Muscle of leg (tissue), 3 donors: ENCODE measurements at regions not wholly inside any gene's neighbourhood (a gene's known extent, or its start where the extent isn't known, plus 50 kb on each side); places are given as distances from the start of the nearest gene placed in this dataset.
A peak's percentile ranks its signal among the peaks of the same experiment; 100 is the strongest.
"Not testable (repeated sequence)": the region's sequence is repeated elsewhere in the genome, so short reads cannot be mapped to it uniquely, and the experiment has no call there.

Experiments
- DNase-seq: peaks from one replicate; pipeline ENCODE4 v3.0.0; 2013
- H3K27ac ChIP-seq: one replicate; pipeline ENCODE4 v1.5.1; 2013; ENCODE audit warnings: mild to moderate bottlenecking, low read length, control low read depth
- H3K27me3 ChIP-seq: one replicate; pipeline ENCODE4 v1.6.1; 2013; ENCODE audit warnings: low read length; ENCODE audit not compliant: control insufficient read depth, insufficient read depth
- H3K36me3 ChIP-seq: one replicate; pipeline ENCODE4 v1.6.1; 2013; ENCODE audit warnings: low read length; ENCODE audit not compliant: control insufficient read depth, insufficient read depth
- H3K4me1 ChIP-seq: one replicate; pipeline ENCODE4 v1.6.1; 2013; ENCODE audit warnings: low read length; ENCODE audit not compliant: control insufficient read depth, insufficient read depth
- H3K4me3 ChIP-seq: one replicate; pipeline ENCODE4 v1.5.1; 2013; ENCODE audit warnings: low read length, control low read depth
- H3K9me3 ChIP-seq: replicated peaks from 2 replicates; pipeline ENCODE4 v1.6.1; 2013; ENCODE audit warnings: low read depth, low read length; ENCODE audit not compliant: control insufficient read depth
- WGBS: methylation state at CpG from one replicate; pipeline ENCODE4 v1.1.5; 2013; ENCODE audit warnings: missing lambda C conversion rate; ENCODE audit not compliant: insufficient coverage; 5-methylcytosine and 5-hydroxymethylcytosine counted together

- H3K9me3 ChIP-seq, DNase-seq, H3K36me3 ChIP-seq, H3K27me3 ChIP-seq, H3K4me3 ChIP-seq, H3K4me1 ChIP-seq, H3K27ac ChIP-seq: not testable (repeated sequence)
- WGBS = 93% methylated on average over 27 of the region's 35 CpGs
Measured at GRCh38 chr1:220475608-220476007, 52.3 kb upstream of the MARK1 start.

- H3K27ac ChIP-seq, H3K4me1 ChIP-seq, H3K36me3 ChIP-seq, H3K4me3 ChIP-seq, H3K27me3 ChIP-seq, H3K9me3 ChIP-seq, DNase-seq: not testable (repeated sequence)
- WGBS = 91% methylated on average over 4 of the region's 8 CpGs
Measured at GRCh38 chr1:220475141-220475540, 52.8 kb upstream of the MARK1 start.

- Histone ChIP-seq H3K36me3 (no peaks in the 10 kb centered on the region), H3K27ac (no peak overlapping the region), H3K4me1 (no peaks in the 10 kb centered on the region), H3K9me3 (no peaks in the 10 kb centered on the region), H3K27me3 (no peaks in the 10 kb centered on the region), H3K4me3 (no peak overlapping the region)
- no peak for DNase-seq
- WGBS = no CpG with 5 or more reads among the region's 2 CpGs
Measured at GRCh38 chr1:220473440-220473839, 54.5 kb upstream of the MARK1 start.

- Histone ChIP-seq H3K36me3 (no peaks in the 10 kb centered on the region), H3K4me3 (no peak overlapping the region), H3K27me3 (no peaks in the 10 kb centered on the region), H3K27ac (no peak overlapping the region), H3K9me3 (peaks cover 3% of the 10 kb centered on the region), H3K4me1 (peaks cover 6% of the 10 kb centered on the region)
- DNase-seq = peak; percentile 65
- 48% methylated on average over 11 of the region's 11 CpGs for WGBS
Measured at GRCh38 chr1:220462752-220463151, 65.2 kb upstream of the MARK1 start.

- no peak overlapping the region for H3K4me3 ChIP-seq
- peak; percentile 81 for DNase-seq
- peaks cover 6% of the 10 kb centered on the region for H3K4me1 ChIP-seq
- H3K27me3 ChIP-seq = no peaks in the 10 kb centered on the region
- no peak overlapping the region for H3K27ac ChIP-seq
- H3K9me3 ChIP-seq = peaks cover 3% of the 10 kb centered on the region
- H3K36me3 ChIP-seq = no peaks in the 10 kb centered on the region
Measured at GRCh38 chr1:220458936-220459335, 69.0 kb upstream of the MARK1 start.

- peaks cover 6% of the 10 kb centered on the region for H3K4me1 ChIP-seq
- DNase-seq = no peak
- H3K27ac ChIP-seq = no peak overlapping the region
- peaks cover under 1% of the 10 kb centered on the region for H3K9me3 ChIP-seq
- H3K36me3 ChIP-seq = no peaks in the 10 kb centered on the region
- no CpG with 5 or more reads among the region's 5 CpGs for WGBS
- H3K27me3 ChIP-seq = no peaks in the 10 kb centered on the region
- no peak overlapping the region for H3K4me3 ChIP-seq
Measured at GRCh38 chr1:220457957-220458609, 69.9 kb upstream of the MARK1 start.

GRCh38 chr1:220455559-220455958 is 72.4 kb upstream of the MARK1 start:
- 72% methylated on average over 5 of the region's 7 CpGs for WGBS
- Histone ChIP-seq H3K27ac (no peak overlapping the region), H3K27me3 (no peaks in the 10 kb centered on the region), H3K36me3 (no peaks in the 10 kb centered on the region), H3K9me3 (no peaks in the 10 kb centered on the region), H3K4me3 (no peak overlapping the region), H3K4me1 (no peaks in the 10 kb centered on the region)
- no peak for DNase-seq

GRCh38 chr1:220454155-220454777 is 73.7 kb upstream of the MARK1 start:
- no peak overlapping the region for H3K27ac ChIP-seq
- H3K36me3 ChIP-seq = no peaks in the 10 kb centered on the region
- H3K4me1 ChIP-seq = no peaks in the 10 kb centered on the region
- no peak for DNase-seq
- no peaks in the 10 kb centered on the region for H3K27me3 ChIP-seq
- no CpG with 5 or more reads among the region's 3 CpGs for WGBS
- H3K9me3 ChIP-seq = no peaks in the 10 kb centered on the region
- H3K4me3 ChIP-seq = no peak overlapping the region

- DNase-seq = no peak
- Histone ChIP-seq H3K27ac (no peak overlapping the region), H3K4me3 (no peak overlapping the region), H3K9me3 (no peaks in the 10 kb centered on the region), H3K4me1 (no peaks in the 10 kb centered on the region), H3K36me3 (no peaks in the 10 kb centered on the region), H3K27me3 (no peaks in the 10 kb centered on the region)
- no CpG with 5 or more reads among the region's 2 CpGs for WGBS
Measured at GRCh38 chr1:220453371-220453770, 74.6 kb upstream of the MARK1 start.

GRCh38 chr1:220451532-220451931 is 76.4 kb upstream of the MARK1 start:
- DNase-seq = peak; percentile 40
- 63% methylated on average over 2 of the region's 4 CpGs for WGBS

GRCh38 chr1:220450927-220451326 is 77.0 kb upstream of the MARK1 start:
- no CpG with 5 or more reads among the region's 2 CpGs for WGBS
- no peak overlapping the region for H3K4me3 ChIP-seq
- H3K27me3 ChIP-seq = no peaks in the 10 kb centered on the region
- no peak for DNase-seq
- H3K36me3 ChIP-seq = no peaks in the 10 kb centered on the region
- no peak overlapping the region for H3K27ac ChIP-seq
- H3K9me3 ChIP-seq = no peaks in the 10 kb centered on the region
- H3K4me1 ChIP-seq = no peaks in the 10 kb centered on the region

More at GRCh38 chr1:220451532-220451931, 76.4 kb upstream of the MARK1 start:
- Histone ChIP-seq H3K36me3 (no peaks in the 10 kb centered on the region), H3K4me1 (no peaks in the 10 kb centered on the region), H3K4me3 (no peak overlapping the region), H3K27ac (no peak overlapping the region), H3K27me3 (no peaks in the 10 kb centered on the region), H3K9me3 (no peaks in the 10 kb centered on the region)
